GM21717 (cell line): ENCODE measurements at regions not wholly inside any gene's neighbourhood (a gene's known extent, or its start where the extent isn't known, plus 50 kb on each side); places are given as distances from the start of the nearest gene placed in this dataset.

Source experiments
- ATAC-seq: cut with Tn5 transposase; IDR thresholded peaks from one replicate; pipeline ENCODE4 v1.9.1; 2021; ENCODE audit warnings: mild to moderate bottlenecking, moderate library complexity; ENCODE audit not compliant: unreplicated experiment

- no peak for ATAC-seq
These were observed 1024.8 kb downstream of the TLE4 start for GRCh38 chr9:80596579-80596978.

GRCh38 chr9:80595192-80595591, 1023.4 kb downstream of the TLE4 start:
- no peak for ATAC-seq

GRCh38 chr9:80592413-80592812, 1020.6 kb downstream of the TLE4 start:
- no peak for ATAC-seq

- ATAC-seq = no peak
These were observed 1015.1 kb downstream of the TLE4 start for GRCh38 chr9:80586786-80587330.

GRCh38 chr9:80571953-80572352, 1000.2 kb downstream of the TLE4 start:
- no peak for ATAC-seq

- no peak for ATAC-seq
These were observed 997.5 kb downstream of the TLE4 start for GRCh38 chr9:80569236-80569635.

GRCh38 chr9:80561526-80561925, 989.8 kb downstream of the TLE4 start:
- no peak for ATAC-seq

GRCh38 chr9:80560976-80561375, 989.2 kb downstream of the TLE4 start:
- ATAC-seq = no peak

- no peak for ATAC-seq
These were observed 985.5 kb downstream of the TLE4 start for GRCh38 chr9:80557256-80557655.

- no peak for ATAC-seq
These were observed 984.9 kb downstream of the TLE4 start for GRCh38 chr9:80556631-80557030.

GRCh38 chr9:80555782-80556325, 984.1 kb downstream of the TLE4 start:
- ATAC-seq = no peak

GRCh38 chr9:80554856-80555255, 983.1 kb downstream of the TLE4 start:
- ATAC-seq = no peak

GRCh38 chr9:80554301-80554700, 982.5 kb downstream of the TLE4 start:
- no peak for ATAC-seq

- ATAC-seq = no peak
These were observed 981.2 kb downstream of the TLE4 start for GRCh38 chr9:80552931-80553330.

GRCh38 chr9:80550181-80550580, 978.4 kb downstream of the TLE4 start:
- no peak for ATAC-seq

- no peak for ATAC-seq
These were observed 975.8 kb downstream of the TLE4 start for GRCh38 chr9:80547613-80548012.

- no peak for ATAC-seq
These were observed 968.6 kb downstream of the TLE4 start for GRCh38 chr9:80540387-80540786.

GRCh38 chr9:80538976-80539375, 967.2 kb downstream of the TLE4 start:
- no peak for ATAC-seq

- no peak for ATAC-seq
These were observed 950.7 kb downstream of the TLE4 start for GRCh38 chr9:80522465-80522864.

- ATAC-seq = no peak
These were observed 949.4 kb downstream of the TLE4 start for GRCh38 chr9:80521151-80521550.

- no peak for ATAC-seq
These were observed 948.5 kb downstream of the TLE4 start for GRCh38 chr9:80520231-80520630.

- no peak for ATAC-seq
These were observed 946.7 kb downstream of the TLE4 start for GRCh38 chr9:80518441-80518840.

GRCh38 chr9:80516679-80517078, 944.9 kb downstream of the TLE4 start:
- no peak for ATAC-seq
